Suprapubic skin (tissue), 4 donors: ENCODE measurements at regions not wholly inside any gene's neighbourhood (a gene's known extent, or its start where the extent isn't known, plus 50 kb on each side); places are given as distances from the start of the nearest gene placed in this dataset.

Source experiments
- DNase-seq, 2 donors: peaks; one replicate each; pipeline ENCODE4 v3.0.0-alpha.2; 2019; ENCODE audit warnings: low spot score in 2 of 2
- H3K27ac ChIP-seq: fragments of 200-600 bp; sonication (generic); one replicate; pipeline ENCODE4 v1.5.1; 2019
- H3K27me3 ChIP-seq: fragments of 200-600 bp; sonication (generic); one replicate; pipeline ENCODE4 v1.5.1; 2019
- H3K36me3 ChIP-seq: fragments of 200-600 bp; sonication (generic); one replicate; pipeline ENCODE4 v1.5.1; 2019
- H3K4me1 ChIP-seq: fragments of 200-600 bp; sonication (generic); one replicate; pipeline ENCODE4 v1.5.1; 2019
- H3K4me3 ChIP-seq: fragments of 200-600 bp; sonication (generic); one replicate; pipeline ENCODE4 v1.5.1; 2019; ENCODE audit warnings: mild to moderate bottlenecking
- H3K9me3 ChIP-seq: fragments of 200-600 bp; sonication (generic); one replicate; pipeline ENCODE4 v1.5.1; 2019
- CTCF ChIP-seq, 2 donors: fragments of 200-600 bp in 1 of 2; fragments of 450-650 bp in 1 of 2; sonication (generic) in 1 of 2; IDR thresholded peaks; one replicate each; pipeline ENCODE4 v1.5.1; 2016 to 2019; ENCODE audit warnings: antibody characterized with exemption in 2 of 2, mild to moderate bottlenecking in 1 of 2, moderate library complexity in 1 of 2
- EP300 ChIP-seq: sonication (generic); formaldehyde crosslinking; IDR thresholded peaks from one replicate; pipeline ENCODE4 v1.6.1; 2017; ENCODE audit warnings: antibody characterized with exemption
- POLR2A ChIP-seq, 2 donors: fragments of 450-650 bp; IDR thresholded peaks; one replicate each; pipeline ENCODE4 v1.6.1; 2017; ENCODE audit warnings: antibody characterized with exemption in 2 of 2, mild to moderate bottlenecking in 2 of 2, moderate library complexity in 2 of 2
- POLR2AphosphoS5 ChIP-seq, 3 donors: sonication (generic); formaldehyde crosslinking; IDR thresholded peaks; one replicate each; pipeline ENCODE4 v1.6.1; 2017; ENCODE audit warnings: antibody characterized with exemption in 3 of 3
- WGBS: methylation state at CpG from one replicate; pipeline ENCODE4 v1.1.5; 2018; 5-methylcytosine and 5-hydroxymethylcytosine counted together

- H3K4me1 ChIP-seq, result no peaks in the 10 kb centered on the region
- no peak for DNase-seq
- H3K36me3 ChIP-seq, result no peaks in the 10 kb centered on the region
- no peak overlapping the region for H3K4me3 ChIP-seq
- no peaks in the 10 kb centered on the region for H3K9me3 ChIP-seq
- no peak for TF ChIP-seq POLR2A (IDR thresholded peaks at IDR 0.05)
- TF ChIP-seq CTCF (IDR thresholded peaks at IDR 0.05), result no peak
- no peak for TF ChIP-seq POLR2AphosphoS5 (IDR thresholded peaks at IDR 0.05)
- no peak for TF ChIP-seq EP300
- H3K27me3 ChIP-seq, result no peaks in the 10 kb centered on the region
- H3K27ac ChIP-seq, result no peak overlapping the region
- 82% methylated on average over 1 of the region's 1 CpG for WGBS
Measured at GRCh38 chr13:71320452-71320851, 546.6 kb downstream of the DACH1 start.

DNA sequence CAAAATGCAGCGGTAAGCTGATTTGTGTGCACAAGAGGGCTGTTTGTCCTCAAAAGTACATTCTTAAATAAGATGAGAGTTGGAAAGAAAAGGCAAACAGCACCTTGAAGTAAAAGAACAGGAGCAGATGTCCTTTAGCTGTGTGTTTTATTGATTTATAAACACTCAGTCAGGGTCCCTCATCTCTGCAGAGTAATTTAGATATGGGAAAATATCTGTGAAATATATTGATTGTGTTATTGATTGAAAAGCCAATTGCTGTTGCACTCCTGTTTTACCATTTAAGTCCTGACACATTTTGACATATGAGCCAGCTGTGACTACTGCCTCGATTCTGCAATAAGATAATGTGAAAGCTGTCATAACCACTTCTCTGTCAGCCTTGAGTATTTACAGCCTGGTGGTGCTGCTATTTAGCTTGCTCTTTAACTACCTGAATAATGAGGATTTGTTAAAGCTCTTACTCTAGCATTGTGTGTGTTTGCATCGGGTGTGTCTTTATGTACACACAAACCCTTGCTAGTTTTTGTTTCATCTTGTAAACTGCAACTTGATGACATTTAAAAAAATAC, 550.1 kb downstream of the DACH1 start:
- TF ChIP-seq CTCF (IDR thresholded peaks at IDR 0.05) (no peak), POLR2AphosphoS5 (IDR thresholded peaks at IDR 0.05) (no peak), POLR2A (IDR thresholded peaks at IDR 0.05) (no peak)
- no peak overlapping the region for H3K27ac ChIP-seq
- WGBS, result 59% methylated on average over 3 of the region's 3 CpGs
- no peak overlapping the region for H3K4me3 ChIP-seq
- no peaks in the 10 kb centered on the region for H3K36me3 ChIP-seq
- no peaks in the 10 kb centered on the region for H3K4me1 ChIP-seq
- no peaks in the 10 kb centered on the region for H3K27me3 ChIP-seq
- H3K9me3 ChIP-seq, result no peaks in the 10 kb centered on the region
- no peak for DNase-seq

- no peak for DNase-seq
- Histone ChIP-seq H3K9me3 (no peaks in the 10 kb centered on the region), H3K4me3 (no peak overlapping the region), H3K36me3 (no peaks in the 10 kb centered on the region), H3K4me1 (no peaks in the 10 kb centered on the region), H3K27ac (no peak overlapping the region), H3K27me3 (no peaks in the 10 kb centered on the region)
- TF ChIP-seq POLR2AphosphoS5 (IDR thresholded peaks at IDR 0.05) (no peak), CTCF (IDR thresholded peaks at IDR 0.05) (no peak), EP300 (no peak), POLR2A (IDR thresholded peaks at IDR 0.05) (no peak)
Measured at GRCh38 chr13:71312923-71313322, 554.1 kb downstream of the DACH1 start.

DNA sequence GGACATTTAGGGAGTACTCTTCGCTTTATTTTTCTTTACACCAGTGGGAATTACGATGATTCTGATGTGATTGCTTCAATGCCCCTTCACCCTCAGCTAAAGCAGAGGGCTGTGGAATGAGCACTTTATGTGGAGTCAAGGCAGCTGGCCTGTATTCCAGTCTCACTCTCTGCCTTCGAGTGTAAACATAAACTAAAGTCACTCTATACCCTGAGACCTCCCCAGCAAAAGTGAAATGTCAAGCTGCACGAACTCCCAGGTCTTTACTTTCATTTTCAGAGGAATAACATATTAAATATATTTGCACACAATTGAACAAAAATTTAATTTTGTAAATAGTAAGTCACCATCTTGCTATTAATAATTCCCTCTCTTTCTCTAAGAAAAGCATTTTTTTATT, 557.1 kb downstream of the DACH1 start:
- no peaks in the 10 kb centered on the region for H3K36me3 ChIP-seq
- WGBS, result 79% methylated on average over 4 of the region's 4 CpGs
- H3K4me3 ChIP-seq, result no peak overlapping the region
- no peak overlapping the region for H3K27ac ChIP-seq
- DNase-seq, result no peak
- no peaks in the 10 kb centered on the region for H3K4me1 ChIP-seq
- no peaks in the 10 kb centered on the region for H3K9me3 ChIP-seq
- no peaks in the 10 kb centered on the region for H3K27me3 ChIP-seq
- TF ChIP-seq POLR2AphosphoS5 (IDR thresholded peaks at IDR 0.05), result no peak
- TF ChIP-seq EP300, result no peak

GRCh38 chr13:71306821-71307220, 560.2 kb downstream of the DACH1 start:
- no peaks in the 10 kb centered on the region for H3K27me3 ChIP-seq
- 63% methylated on average over 1 of the region's 1 CpG for WGBS
- DNase-seq, result no peak
- H3K4me3 ChIP-seq, result no peak overlapping the region
- no peak for TF ChIP-seq POLR2A (IDR thresholded peaks at IDR 0.05)
- no peak for TF ChIP-seq EP300
- no peak for TF ChIP-seq POLR2AphosphoS5 (IDR thresholded peaks at IDR 0.05)
- TF ChIP-seq CTCF (IDR thresholded peaks at IDR 0.05), result no peak
- no peak overlapping the region for H3K27ac ChIP-seq
- H3K36me3 ChIP-seq, result no peaks in the 10 kb centered on the region
- H3K9me3 ChIP-seq, result no peaks in the 10 kb centered on the region
- H3K4me1 ChIP-seq, result no peaks in the 10 kb centered on the region

DNA sequence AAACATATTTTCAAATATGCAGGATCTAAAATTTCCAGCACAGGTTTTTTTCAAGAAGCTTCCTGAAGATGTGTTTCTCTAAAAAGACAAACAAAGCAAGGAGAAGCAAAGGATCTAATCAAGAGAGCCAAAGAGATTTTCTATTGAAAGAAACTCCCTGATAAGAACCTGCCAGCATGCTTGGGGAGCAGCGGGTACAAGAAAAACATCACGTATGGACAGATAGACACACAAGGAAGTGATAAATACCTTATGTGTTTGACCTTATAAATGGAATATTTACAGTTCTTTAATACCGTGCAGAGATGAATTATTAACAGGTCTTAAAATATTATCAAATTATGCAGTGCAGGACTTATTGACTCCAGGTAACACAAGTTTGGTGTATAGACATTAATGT, 562.1 kb downstream of the DACH1 start:
- Histone ChIP-seq H3K27ac (no peak overlapping the region), H3K9me3 (no peaks in the 10 kb centered on the region), H3K4me1 (no peaks in the 10 kb centered on the region), H3K4me3 (no peak overlapping the region), H3K36me3 (no peaks in the 10 kb centered on the region), H3K27me3 (no peaks in the 10 kb centered on the region)
- TF ChIP-seq POLR2AphosphoS5 (IDR thresholded peaks at IDR 0.05), result no peak
- WGBS, result 70% methylated on average over 3 of the region's 3 CpGs
- DNase-seq, result no peak
